ENCODE measurements at regions not wholly inside any gene's neighbourhood (a gene's known extent, or its start where the extent isn't known, plus 50 kb on each side); places are given as distances from the start of the nearest gene placed in this dataset.
"Not testable (repeated sequence)": the region's sequence is repeated elsewhere in the genome, so short reads cannot be mapped to it uniquely, and the experiment has no call there.

- ChIA-PET RAD21 (ENCODE audit: unreplicated experiment) (no interaction called here), SMC1A (ENCODE audit: uncharacterized antibody, unreplicated experiment) (interaction anchor here (0.9 kb wide), 1 partner anchor 8 kb away, joined by 3 read pairs; no protein-coding TSS in a partner anchor), CTCF (no interaction called here), POLR2A (no interaction called here)
- Histone ChIP-seq H2AFZ (ENCODE audit: control insufficient read depth, low read depth, low read length) (no peak overlapping the region), H3K4me3 (no peak overlapping the region), H3K9ac (ENCODE audit: control insufficient read depth, insufficient read depth, low read length) (no peak overlapping the region), H3K4me1 (ENCODE audit: control insufficient read depth, insufficient read depth, low read length) (no peaks in the 10 kb centered on the region), H3K27ac (ENCODE audit: control insufficient read depth, insufficient read depth) (no peak overlapping the region), H3K36me3 (ENCODE audit: control insufficient read depth in 2 of 2, insufficient read depth in 2 of 2, low read length in 1 of 2) (no peaks in the 10 kb centered on the region), H3K4me2 (ENCODE audit: control insufficient read depth, insufficient read depth) (no peak overlapping the region), H4K20me1 (ENCODE audit: control insufficient read depth, insufficient read depth) (no peaks in the 10 kb centered on the region), H3K27me3 (replicated peaks in 1 of 2; ENCODE audit: control insufficient read depth in 2 of 2, insufficient read depth in 2 of 2, low read length in 1 of 2) (no peaks in the 10 kb centered on the region), H3K79me2 (ENCODE audit: control insufficient read depth, insufficient read depth, low read length) (no peaks in the 10 kb centered on the region), H3K9me3 (replicated peaks; ENCODE audit: control insufficient read depth, insufficient read depth, low read length) (no peaks in the 10 kb centered on the region)
- no TSS peak for BruUV-seq (replicated peaks)
- TF ChIP-seq IRF4 (IDR thresholded peaks at IDR 0.05; ENCODE audit: low read depth, low read length) (no peak), NR2F1 (conservative IDR thresholded peaks at IDR 0.05) (no peak), KLF5 (IDR thresholded peaks at IDR 0.05; ENCODE audit: partially characterized antibody) (no peak), SP1 (IDR thresholded peaks at IDR 0.05; ENCODE audit: low read depth, low read length) (no peak)
- DNase-seq (ENCODE audit: low read depth, low spot score) = no peak
- intact Hi-C loops (cut with micrococcal nuclease; ENCODE audit: unreplicated experiment) (no loop called here), in situ Hi-C loops (cut with MboI) (no loop called here)
- no peak for ATAC-seq
- no peak for FAIRE-seq
Observed at GRCh38 chr6:19723545-19723944, 113.6 kb upstream of the ID4 start.

DNA sequence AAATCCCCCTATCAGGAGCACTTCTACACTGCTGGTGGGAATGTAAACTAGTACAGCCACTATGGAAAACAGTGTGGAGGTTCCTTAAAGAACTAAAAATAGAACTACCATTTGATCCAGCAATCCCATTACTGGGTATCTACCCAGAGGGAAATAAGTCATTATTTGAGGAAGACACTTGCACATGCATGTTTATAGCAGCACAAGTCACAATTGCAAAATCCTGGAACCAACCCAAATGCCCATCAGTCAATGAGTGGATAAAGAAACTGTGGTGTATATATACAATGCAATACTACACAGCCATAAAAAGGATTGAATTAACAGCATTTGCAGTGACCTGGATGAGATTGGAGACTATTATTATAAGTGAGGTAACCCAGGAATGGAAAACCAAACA, 111.7 kb upstream of the ID4 start:
- CTCF ChIA-PET = not testable (repeated sequence)

More for the DNA sequence above, 111.7 kb upstream of the ID4 start:
- in situ Hi-C loops (cut with MboI); H3K4me2 ChIP-seq (ENCODE audit: control insufficient read depth, insufficient read depth); H3K4me1 ChIP-seq (ENCODE audit: control insufficient read depth, insufficient read depth, low read length); H3K4me3 ChIP-seq; H4K20me1 ChIP-seq (ENCODE audit: control insufficient read depth, insufficient read depth); H3K27me3 ChIP-seq (replicated peaks in 1 of 2; ENCODE audit: control insufficient read depth in 2 of 2, insufficient read depth in 2 of 2, low read length in 1 of 2); DNase-seq (ENCODE audit: low read depth, low spot score); FAIRE-seq; RAD21 ChIA-PET (ENCODE audit: unreplicated experiment); ATAC-seq; H3K79me2 ChIP-seq (ENCODE audit: control insufficient read depth, insufficient read depth, low read length); H3K9ac ChIP-seq (ENCODE audit: control insufficient read depth, insufficient read depth, low read length); H3K36me3 ChIP-seq (ENCODE audit: control insufficient read depth in 2 of 2, insufficient read depth in 2 of 2, low read length in 1 of 2); intact Hi-C loops (cut with micrococcal nuclease; ENCODE audit: unreplicated experiment); POLR2A ChIA-PET; H3K9me3 ChIP-seq (replicated peaks; ENCODE audit: control insufficient read depth, insufficient read depth, low read length); H3K27ac ChIP-seq (ENCODE audit: control insufficient read depth, insufficient read depth); BruUV-seq (replicated peaks); H2AFZ ChIP-seq (ENCODE audit: control insufficient read depth, low read depth, low read length): not testable (repeated sequence)
- SMC1A ChIA-PET (ENCODE audit: uncharacterized antibody, unreplicated experiment) = interaction anchor here (1.0 kb wide), 1 partner anchor 10 kb away, joined by 3 read pairs; no protein-coding TSS in a partner anchor

Data from GM12878 (cell line).